Breast epithelium (tissue), 3 donors: ENCODE measurements at regions not wholly inside any gene's neighbourhood (a gene's known extent, or its start where the extent isn't known, plus 50 kb on each side); places are given as distances from the start of the nearest gene placed in this dataset.

ENCODE experiments used
- CTCF ChIP-seq, 3 donors: fragments of 450-650 bp; IDR thresholded peaks; one replicate each; pipeline ENCODE4 v1.5.1; 2016 to 2017; ENCODE audit warnings: antibody characterized with exemption in 3 of 3, mild to moderate bottlenecking in 3 of 3, moderate library complexity in 3 of 3
- POLR2A ChIP-seq: fragments of 450-650 bp; IDR thresholded peaks from one replicate; pipeline ENCODE4 v1.6.1; 2016; ENCODE audit warnings: antibody characterized with exemption, mild to moderate bottlenecking, moderate library complexity

GRCh38 chr9:104238668-104239067 lies 144.6 kb downstream of the SMC2 start:
- TF ChIP-seq CTCF (IDR thresholded peaks at IDR 0.05) (no peak), POLR2A (no peak)
